ENCODE measurements at regions not wholly inside any gene's neighbourhood (a gene's known extent, or its start where the extent isn't known, plus 50 kb on each side); places are given as distances from the start of the nearest gene placed in this dataset.

- TF ChIP-seq CTCF (IDR thresholded peaks at IDR 0.05; ENCODE audit: low read depth, low read length, poor library complexity, severe bottlenecking) (no peak), EZH2phosphoT487 (IDR thresholded peaks at IDR 0.05; ENCODE audit: borderline replicate concordance, low read length) (no peak)
Observed at GRCh38 chr16:66271074-66272060, 95.1 kb upstream of the CDH5 start.

All from DOHH2 (cell line).